NCI-H2107 treated with DMSO at 0.1 percent for 48 hours (cell line): ENCODE measurements at regions not wholly inside any gene's neighbourhood (a gene's known extent, or its start where the extent isn't known, plus 50 kb on each side); places are given as distances from the start of the nearest gene placed in this dataset.

Experiments
- DNase-seq: peaks from one replicate; lab custom pipeline; 2025; ENCODE audit not compliant: unreplicated experiment; lab: John Stamatoyannopoulos, UW

DNA sequence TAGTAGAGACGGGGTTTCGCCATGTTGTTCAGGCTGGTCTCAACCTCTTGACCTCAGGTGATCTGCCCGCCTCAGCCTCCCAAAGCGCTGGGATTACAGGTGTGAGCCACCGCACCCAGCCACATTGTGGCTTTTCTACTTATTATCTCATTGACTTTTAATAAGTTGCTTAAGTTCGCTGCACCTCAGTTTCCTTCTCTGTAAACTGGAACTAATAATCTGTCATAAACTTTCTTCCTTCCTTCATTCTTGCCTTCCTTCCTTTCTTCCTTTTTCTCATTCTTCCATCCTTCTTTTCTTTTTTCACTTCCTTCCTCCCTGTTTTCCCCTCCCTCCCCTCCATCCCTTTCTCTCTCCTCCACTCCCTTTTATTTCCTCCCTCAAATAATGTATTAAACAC lies 192.2 kb downstream of the MAF start:
- DNase-seq, result no peak

DNA sequence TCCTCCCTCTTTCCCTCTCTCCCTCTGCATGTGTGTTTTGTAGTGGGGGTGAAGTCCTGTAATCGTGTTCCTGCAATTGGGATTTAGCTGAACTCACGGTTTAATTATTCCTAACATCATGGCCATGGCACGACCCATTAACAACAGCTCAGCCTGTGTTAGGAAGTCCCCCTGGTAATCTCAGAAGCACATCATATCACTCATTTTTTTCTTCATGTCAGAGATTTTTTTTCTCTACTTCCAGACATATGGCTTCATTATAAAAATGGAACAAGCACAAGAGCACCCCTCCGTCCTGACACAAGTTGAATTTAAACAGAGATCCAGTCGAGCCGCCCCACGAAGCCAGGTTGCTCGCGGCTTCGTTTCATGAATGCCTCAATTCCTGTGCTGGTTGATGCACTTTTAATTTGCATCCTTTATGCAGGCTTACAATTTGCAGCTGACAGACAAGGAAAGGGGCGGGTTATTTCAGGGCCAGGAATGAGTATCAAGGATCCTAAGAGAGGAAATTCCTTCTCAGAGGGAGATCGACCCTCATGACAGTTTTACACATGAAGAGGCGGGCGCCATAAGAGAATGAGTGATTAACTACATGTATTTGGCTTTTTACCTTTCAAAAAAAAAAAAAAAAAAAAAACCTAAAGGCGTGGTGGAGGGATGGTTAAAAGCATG lies 192.9 kb downstream of the MAF start:
- DNase-seq, result no peak

DNA sequence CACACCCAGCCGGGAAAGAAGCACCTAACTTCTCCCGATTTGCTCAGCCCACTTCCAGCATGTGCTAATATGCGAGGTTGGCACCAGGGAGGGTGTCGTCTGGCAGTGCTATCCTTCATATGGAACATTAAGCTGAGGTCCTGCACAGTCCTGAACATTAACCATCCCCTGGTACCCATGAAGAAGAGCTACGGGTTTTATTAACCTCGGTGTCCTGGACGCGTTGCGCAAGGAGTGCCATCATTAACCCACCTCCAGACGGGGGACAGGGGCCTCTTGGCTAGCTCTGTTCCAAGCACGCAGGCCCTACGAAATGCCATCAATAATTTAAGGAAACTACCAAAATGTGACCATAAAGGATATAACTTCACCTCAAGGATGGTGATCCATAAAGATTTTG lies 193.5 kb downstream of the MAF start:
- no peak for DNase-seq

DNA sequence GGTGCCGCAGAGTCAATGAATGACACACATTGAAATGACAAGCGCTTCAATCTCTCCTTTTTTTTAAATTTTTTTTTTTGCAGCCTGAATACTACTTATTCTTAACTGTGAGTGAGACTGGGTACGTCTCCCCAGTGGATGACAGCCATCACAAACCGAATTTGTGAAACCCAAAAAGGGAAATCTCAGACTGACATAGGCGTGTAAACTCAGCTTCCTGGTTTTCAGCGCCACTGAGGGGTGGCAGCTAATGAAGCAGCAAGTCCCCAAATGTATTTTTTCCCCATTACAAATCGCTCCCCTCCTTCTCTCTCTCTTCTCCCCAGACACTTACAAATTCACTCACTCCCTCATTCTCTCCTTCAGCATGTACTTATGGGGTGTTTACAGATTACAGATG lies 196.0 kb downstream of the MAF start:
- DNase-seq, result no peak

DNA sequence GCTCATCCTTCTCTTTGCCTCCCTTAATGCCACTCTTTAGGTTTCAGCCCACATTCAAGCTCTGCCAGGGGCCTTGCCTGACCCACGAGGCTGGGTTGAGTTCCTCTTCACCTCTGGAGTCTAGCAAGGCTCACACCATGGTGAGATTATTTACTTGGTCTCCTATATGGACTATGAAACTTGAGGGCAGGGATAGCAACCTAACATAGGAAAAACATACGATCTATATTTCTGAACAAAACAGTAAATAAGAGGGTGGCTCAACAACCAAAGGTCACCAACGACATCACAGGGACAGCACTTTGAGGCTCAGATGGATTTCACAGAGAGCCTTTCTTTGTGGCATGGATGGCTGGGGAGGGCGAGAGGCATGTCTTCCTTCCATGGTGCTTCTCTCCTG lies 197.0 kb downstream of the MAF start:
- DNase-seq, result no peak

DNA sequence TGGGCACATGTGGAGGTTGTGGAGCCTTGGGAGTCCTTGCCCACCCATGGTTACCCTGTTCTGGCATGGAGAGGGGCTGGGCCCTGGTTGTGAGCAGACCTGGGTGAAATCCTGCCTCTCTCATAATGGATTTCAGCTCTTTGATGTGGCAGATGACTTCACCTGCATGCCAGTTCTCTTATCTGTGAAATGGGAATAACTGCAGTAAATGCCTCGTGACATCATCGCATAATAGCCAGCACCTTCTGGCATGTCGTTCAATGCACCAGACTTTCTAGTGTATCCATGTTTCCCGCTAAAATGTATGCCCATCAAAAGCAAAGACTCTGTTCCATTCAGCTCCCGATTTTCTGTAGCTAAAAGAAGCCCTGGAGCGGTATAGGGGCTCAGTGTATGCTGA lies 197.6 kb downstream of the MAF start:
- no peak for DNase-seq

DNA sequence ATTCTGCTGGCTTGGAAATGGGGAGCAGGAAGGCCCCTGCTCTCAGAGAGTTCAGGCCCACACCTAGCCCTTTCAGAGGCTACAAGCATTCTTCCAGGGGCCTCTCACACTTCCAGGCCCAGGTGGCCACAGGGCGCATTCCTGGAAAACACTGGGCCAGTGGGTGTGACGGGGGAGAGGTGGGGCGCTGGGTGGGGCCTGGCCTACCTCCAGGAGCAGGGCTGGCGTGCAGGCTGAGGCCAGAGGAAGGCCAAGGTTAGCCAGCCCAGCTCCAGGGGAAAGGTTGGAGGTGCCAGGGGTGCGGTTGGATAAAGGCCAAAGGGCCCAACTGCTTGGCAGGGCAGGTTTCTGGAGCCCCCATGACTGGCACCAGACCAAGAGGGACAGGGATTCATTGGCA lies 198.2 kb downstream of the MAF start:
- no peak for DNase-seq

DNA sequence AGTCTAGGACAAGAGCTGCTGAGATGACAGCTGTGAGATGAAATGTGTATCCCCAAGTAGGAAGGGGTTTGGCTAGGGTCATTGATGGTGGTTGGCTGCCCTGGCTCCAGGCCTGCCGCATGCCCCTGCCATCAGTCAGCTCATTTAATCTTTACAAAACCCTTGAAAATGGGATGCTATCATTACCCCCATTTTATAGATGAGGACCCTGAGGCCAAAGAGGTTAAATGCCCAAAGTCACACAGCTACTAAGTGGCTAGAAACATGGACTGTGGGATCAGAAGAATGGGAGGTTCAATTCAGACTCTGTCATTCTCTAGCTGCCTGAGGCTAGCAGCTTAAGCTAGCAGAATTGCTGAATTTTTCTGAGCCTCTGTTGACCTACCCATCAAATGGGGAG lies 198.8 kb downstream of the MAF start:
- DNase-seq, result no peak

DNA sequence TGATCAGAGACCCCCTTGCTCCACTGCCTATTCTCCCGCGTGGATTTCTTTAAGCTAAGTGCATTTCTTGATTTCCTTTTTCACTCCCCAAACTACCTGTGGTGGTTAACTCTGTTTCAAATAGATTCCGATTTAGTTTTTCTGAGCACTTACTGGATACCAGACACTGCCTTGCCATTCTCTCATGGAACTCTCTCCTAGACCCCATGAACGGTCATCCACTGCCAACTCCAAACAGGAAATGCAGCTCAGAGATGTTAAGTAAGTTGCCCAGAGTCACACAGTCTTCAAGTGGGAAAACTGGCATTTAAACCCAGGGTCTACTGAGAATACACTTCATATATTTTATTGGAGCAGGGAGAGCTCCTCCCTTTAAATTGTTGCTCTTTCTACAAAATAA lies 199.4 kb downstream of the MAF start:
- DNase-seq, result no peak

DNA sequence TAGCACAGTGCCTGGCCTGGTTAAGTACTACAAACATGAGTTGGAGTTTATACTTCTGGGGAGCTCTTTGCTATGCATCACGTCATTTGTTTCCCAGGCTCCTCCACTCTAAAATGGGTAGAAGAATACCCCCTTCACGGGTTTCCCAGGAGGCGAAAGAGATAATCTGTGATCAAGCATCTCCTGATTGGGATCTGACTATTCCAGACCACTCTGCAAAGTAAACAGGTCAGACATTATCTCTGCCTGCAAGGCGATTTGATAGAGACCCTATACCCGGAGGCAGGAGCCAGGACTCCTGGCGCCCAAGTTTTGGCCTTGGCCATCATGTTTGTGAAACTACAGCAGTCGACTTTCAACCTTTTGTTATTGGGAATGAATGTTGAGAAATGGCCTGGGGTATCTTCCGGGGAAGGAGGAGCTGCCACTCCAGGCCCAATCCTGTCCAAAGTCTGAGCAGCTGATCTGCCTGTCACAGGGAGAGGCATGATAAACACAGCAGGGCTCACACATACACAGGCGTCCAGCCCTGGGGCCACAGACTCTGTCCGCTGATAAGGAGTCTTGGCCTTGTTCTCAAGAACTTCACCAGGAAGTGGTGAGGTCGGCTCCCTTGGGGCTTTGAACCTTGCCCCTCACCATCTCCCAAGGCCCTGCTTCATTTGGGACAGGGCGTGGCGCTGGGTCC lies 199.9 kb downstream of the MAF start:
- DNase-seq, result no peak

DNA sequence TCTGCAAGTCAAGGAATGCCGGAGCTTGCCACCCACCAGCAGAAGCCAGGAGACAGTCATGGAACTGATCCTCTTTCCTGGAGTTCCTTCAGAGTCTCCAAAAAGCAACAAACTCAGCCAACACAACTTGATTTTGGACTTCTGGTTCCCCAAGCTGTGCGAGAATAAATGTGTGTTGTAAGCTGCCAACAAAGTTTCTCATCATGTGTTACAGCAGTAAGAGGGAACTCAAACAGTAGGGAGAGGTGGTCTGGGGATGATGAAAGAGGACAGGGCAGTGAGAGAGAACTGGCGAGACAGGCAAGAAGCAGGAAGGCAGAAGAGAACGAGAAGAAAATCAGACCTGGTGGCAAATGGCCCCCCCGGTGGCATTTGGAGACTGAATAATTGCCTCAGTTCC lies 204.9 kb downstream of the MAF start:
- no peak for DNase-seq

DNA sequence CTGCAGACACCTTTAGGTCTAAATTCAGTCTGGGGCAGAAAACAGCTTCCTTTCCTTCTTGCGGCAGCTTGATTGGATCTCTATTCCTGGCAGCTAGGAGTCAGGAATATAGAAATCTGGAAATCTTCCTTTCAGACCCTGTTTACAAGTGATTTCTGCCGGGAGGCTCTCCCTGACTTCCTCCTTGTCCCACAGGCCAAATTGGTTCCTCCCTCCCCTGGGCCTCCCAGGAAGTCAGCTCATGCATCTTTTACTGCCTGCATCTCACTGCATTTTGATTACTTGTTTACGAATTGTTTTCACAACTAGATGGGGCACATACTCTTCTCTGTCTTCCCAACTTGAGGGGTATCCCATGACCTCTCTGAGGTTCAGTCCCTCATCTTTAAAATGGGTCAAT lies 206.3 kb downstream of the MAF start:
- no peak for DNase-seq

DNA sequence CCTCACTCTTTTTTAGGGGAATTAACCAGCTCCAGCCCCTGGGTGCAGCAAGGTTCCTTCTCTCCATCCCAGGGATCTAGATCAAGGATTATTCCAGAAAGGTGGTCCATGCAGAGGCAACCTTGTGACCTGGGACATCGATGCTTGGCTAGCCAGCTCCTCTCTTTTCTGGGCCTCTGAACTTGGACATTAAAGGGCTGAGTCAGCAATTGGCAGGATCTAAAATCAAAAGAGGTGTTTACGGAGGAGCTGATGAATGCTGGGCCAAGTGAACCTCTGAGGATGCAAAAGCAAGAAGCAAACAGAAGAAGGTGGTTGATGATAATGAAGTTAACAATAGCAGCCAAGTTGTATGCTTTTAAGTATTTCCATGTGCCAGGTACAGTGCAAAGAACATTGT lies 207.0 kb downstream of the MAF start:
- no peak for DNase-seq

DNA sequence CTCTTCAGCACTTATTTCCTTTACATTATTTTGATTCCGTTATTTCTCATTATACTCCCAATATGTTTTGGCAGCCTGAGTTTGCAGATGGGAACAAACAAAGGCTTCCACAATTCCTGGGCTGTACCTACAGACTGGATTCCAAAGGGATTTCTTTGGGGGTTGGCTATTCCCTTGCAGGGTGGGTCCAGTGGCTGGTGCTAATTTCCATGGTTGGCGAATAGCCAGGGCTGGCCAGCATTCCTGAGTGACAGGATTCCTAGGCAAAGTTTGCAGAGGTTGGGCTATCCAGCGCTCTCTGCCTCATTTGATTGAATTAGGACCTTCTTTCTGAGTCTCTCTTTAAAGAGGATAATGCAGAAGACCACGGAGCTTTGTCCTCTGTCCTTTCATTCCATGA lies 207.4 kb downstream of the MAF start:
- no peak for DNase-seq

DNA sequence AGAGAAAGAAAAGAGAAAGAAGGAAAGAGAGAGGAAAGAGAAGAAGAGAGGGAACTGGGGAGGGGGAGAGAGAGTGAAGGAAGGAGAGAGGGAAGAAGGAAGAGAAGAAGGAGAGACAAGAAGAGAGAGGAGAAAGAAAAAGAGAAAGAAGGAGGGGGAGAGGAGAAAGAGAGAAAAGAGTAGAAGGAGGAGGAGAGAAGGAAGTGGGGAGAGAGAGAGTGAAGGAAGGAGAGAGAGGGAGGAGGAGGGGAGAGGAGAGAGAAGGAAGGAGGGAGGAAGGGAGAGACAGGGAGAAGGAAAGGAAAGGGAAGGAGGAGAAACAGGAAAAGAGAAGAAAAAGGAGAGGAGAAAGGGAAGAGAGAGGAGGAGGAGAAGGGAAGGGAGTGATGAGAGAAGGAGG lies 208.5 kb downstream of the MAF start:
- no peak for DNase-seq

DNA sequence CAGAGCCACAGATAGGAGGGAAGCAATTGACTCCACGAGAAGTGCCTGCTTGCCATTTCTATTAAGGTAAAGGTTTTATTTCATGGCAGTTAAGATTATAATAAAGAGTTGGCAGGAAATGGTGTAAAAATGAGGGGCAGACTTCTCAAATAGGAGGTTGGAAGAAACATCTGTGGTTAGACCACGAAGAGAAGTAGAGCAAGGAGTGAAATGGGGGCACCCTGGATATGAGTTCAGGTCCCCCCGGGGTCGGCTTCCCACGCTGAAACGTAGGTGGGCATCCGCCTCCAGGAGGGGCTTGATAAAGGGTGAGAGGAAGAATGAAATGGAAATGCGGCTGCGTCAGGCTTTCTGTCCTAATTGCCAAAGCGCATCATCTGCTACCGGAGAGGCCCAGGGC lies 209.1 kb downstream of the MAF start:
- no peak for DNase-seq

DNA sequence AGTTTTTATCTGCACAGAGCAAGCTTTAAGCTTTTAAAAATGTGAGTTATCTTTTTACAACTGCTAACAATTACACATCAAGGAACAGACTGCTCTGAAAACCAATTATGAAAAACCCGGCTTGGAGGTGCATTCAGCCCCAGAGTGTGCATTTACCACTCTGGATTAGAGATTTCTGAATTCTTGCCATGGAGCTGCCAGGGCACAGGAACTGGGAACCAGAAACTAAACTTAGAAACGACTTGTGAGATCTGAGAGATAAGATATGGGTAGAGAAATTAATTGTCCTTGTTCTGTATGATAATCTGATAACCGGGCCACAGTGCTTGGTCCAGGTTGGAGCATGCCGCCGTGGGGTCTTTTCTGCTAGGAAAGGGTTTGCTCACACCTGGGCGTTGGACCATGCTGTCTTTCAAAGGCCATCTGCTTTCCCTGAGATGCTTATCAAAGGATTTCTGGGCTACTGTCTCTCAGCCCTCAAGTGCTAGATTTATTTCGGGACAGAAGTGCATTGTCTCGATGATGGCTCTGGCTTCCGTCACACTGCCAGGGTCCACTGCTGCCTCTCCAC lies 210.0 kb downstream of the MAF start:
- DNase-seq, result no peak

DNA sequence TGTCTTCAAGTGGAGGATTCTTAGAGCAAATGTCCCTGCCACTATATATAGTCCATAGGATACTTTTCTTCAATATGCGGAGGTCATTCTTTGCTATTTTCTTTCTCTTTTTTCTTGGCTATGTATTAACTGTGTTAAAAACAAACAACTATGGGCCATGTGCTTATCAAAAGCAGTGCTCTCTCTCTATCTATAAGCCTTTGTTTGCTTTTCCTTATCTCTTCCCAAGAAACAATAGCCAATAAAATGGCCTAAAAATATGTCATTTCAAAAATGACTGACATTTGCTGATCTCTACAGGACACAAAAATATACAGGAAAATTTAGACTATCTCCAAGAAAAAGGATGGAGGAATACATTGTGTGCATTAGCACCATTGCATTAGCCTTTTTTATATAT lies 212.1 kb downstream of the MAF start:
- DNase-seq, result no peak

DNA sequence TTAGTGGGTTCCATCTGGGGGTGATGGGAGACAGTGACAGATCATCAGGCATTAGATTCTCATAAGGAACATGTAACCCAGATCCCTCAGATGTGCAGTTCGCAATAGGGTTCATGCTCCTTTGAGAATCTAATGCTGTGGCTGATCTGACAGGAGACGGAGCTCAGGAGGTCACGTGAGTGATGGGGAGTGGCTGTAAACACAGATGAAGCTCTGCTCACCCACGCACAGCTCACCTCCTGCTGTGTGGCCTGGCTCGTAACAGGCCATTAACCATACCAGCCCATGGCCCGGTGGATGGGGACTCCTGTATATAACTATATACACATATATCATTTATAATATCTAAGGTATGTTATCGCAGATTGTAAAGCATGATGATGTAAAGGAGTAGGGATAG lies 214.2 kb downstream of the MAF start:
- no peak for DNase-seq

DNA sequence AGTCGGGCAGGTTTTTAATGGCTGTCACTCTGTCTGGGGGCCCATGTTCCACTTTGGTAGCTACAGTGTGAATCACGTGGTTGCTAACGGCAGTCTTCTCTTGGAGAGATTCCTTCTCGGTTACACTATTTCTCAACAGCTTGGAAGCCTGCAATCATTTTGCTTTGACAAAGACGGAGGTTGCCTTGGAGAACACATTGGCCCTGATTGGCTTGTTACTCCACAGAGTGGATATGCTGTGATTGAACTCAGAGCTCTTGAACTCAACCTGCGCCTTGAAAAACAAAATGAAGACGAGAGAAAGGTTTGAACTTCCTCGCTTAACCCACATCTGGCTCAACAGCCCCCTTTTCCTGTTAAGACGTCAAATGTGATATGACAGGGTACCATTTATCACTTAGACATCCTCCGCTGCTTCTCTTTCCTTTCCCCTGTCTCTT lies 218.9 kb downstream of the MAF start:
- no peak for DNase-seq

DNA sequence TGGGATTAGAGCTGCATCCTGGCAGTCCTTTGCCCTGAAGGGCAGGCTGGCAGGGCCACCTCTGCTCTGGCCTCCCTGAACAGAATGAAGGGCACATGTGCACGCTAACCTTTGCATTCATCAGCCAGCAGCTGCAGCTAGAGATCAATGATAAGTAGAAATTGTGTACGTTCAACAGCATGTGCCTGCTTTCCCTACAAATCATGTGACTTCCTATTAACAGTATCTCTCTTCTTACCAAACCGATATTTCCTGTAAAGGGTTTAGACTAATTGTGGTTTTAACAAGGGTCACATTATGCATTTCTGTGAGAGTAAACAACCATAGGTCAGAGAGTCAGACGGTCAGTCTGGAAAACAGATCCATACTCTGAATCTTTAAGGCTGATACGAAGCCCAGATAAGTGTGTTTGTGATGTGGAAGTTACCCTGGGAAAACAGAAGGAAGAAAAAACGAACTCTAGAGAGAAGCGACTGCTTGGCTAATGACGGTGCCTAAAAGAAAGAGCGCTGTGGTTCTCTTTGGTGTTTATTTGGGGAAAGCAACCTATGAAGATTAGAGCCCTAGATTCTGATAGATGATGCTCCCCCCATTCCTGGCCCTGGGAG lies 219.4 kb downstream of the MAF start:
- DNase-seq, result no peak

DNA sequence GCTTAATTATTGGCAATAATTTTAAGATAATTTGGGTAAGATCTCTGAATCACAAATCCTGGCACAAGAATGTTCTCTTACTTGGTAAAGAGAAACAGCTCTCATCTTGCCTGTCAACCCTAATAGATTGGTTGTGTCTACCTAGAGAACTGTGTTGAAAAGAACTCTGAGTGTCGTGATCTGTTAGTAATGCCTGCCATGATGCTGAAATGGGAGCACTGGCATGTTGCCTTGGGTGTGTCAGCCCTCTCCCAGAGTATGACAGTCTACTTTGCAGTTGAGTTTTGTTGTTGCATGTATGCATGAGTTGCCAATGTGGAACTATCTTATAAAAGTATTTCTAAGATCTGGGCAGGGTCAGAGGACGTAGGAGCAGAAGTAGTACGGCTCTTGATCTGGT lies 221.4 kb downstream of the MAF start:
- no peak for DNase-seq
